Germinal center (tissue), 1 donor: ENCODE measurements at regions not wholly inside any gene's neighbourhood (a gene's known extent, or its start where the extent isn't known, plus 50 kb on each side); places are given as distances from the start of the nearest gene placed in this dataset.
"Not testable (repeated sequence)": the region's sequence is repeated elsewhere in the genome, so short reads cannot be mapped to it uniquely, and the experiment has no call there.

Experiments used
- DNase-seq: peaks from one replicate; pipeline ENCODE4 v3.0.0; 2012; ENCODE audit warnings: mixed read lengths, low spot score

- DNase-seq, result no peak
Observed at GRCh38 chr10:65033957-65034356, 1512.8 kb downstream of the REEP3 start.

- no peak for DNase-seq
Observed at GRCh38 chr10:65040796-65041195, 1519.6 kb downstream of the REEP3 start.

GRCh38 chr10:65041307-65041706, 1520.1 kb downstream of the REEP3 start:
- no peak for DNase-seq

GRCh38 chr10:65042496-65042895, 1521.3 kb downstream of the REEP3 start:
- no peak for DNase-seq

GRCh38 chr10:65046831-65047230, 1525.6 kb downstream of the REEP3 start:
- DNase-seq, result no peak

GRCh38 chr10:65052111-65052510, 1530.9 kb downstream of the REEP3 start:
- DNase-seq, result not testable (repeated sequence)

GRCh38 chr10:65053397-65053796, 1532.2 kb downstream of the REEP3 start:
- not testable (repeated sequence) for DNase-seq

- not testable (repeated sequence) for DNase-seq
Observed at GRCh38 chr10:65053831-65054351, 1532.7 kb downstream of the REEP3 start.

GRCh38 chr10:65054701-65055100, 1533.5 kb downstream of the REEP3 start:
- DNase-seq, result not testable (repeated sequence)

GRCh38 chr10:65065278-65065677, 1544.1 kb downstream of the REEP3 start:
- DNase-seq, result no peak

- DNase-seq, result no peak
Observed at GRCh38 chr10:65083222-65083621, 1562.0 kb downstream of the REEP3 start.

- no peak for DNase-seq
Observed at GRCh38 chr10:65090991-65091390, 1569.8 kb downstream of the REEP3 start.

- DNase-seq, result no peak
Observed at GRCh38 chr10:65100146-65100545, 1578.9 kb downstream of the REEP3 start.

- not testable (repeated sequence) for DNase-seq
Observed at GRCh38 chr10:65100881-65101280, 1579.7 kb downstream of the REEP3 start.

- no peak for DNase-seq
Observed at GRCh38 chr10:65110009-65110408, 1588.8 kb downstream of the REEP3 start.

- DNase-seq, result not testable (repeated sequence)
Observed at GRCh38 chr10:65111059-65111458, 1589.9 kb downstream of the REEP3 start.

GRCh38 chr10:65112573-65112972, 1591.4 kb downstream of the REEP3 start:
- no peak for DNase-seq

GRCh38 chr10:65123120-65123519, 1601.9 kb downstream of the REEP3 start:
- no peak for DNase-seq

- DNase-seq, result no peak
Observed at GRCh38 chr10:65125212-65125611, 1604.0 kb downstream of the REEP3 start.

- no peak for DNase-seq
Observed at GRCh38 chr10:65126288-65126687, 1605.1 kb downstream of the REEP3 start.

- no peak for DNase-seq
Observed at GRCh38 chr10:65128277-65128676, 1607.1 kb downstream of the REEP3 start.

- no peak for DNase-seq
Observed at GRCh38 chr10:65130162-65130758, 1609.1 kb downstream of the REEP3 start.

GRCh38 chr10:65133652-65134051, 1612.5 kb downstream of the REEP3 start:
- DNase-seq, result no peak

GRCh38 chr10:65135508-65135907, 1614.3 kb downstream of the REEP3 start:
- DNase-seq, result no peak
